ENCODE measurements at regions not wholly inside any gene's neighbourhood (a gene's known extent, or its start where the extent isn't known, plus 50 kb on each side); places are given as distances from the start of the nearest gene placed in this dataset.

DNA sequence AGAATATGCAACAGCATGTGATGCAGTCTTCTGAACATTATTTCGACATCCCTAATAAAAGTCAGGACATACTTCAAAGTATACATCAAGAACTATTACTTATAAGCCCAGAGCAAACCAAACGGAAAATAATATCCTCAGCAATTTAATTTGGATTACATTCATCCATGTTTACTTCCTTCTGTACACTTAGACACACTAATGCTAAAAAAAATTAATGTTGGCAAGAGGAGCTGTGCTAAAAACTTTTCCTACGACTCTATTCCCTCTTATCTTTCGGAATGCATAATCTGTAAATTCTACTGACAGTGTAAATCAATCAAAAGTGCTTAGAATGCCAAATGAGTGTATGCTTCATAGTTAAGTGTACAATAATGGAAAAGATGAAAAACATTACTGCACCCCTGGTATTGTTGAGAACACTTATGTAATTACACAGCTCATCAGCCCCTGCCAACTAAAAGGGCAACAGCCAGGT, 301.2 kb upstream of the HSF2 start:
- TF ChIP-seq EP300 (IDR thresholded peaks at IDR 0.05; ENCODE audit: borderline replicate concordance) (no peak), NFIC (IDR thresholded peaks at IDR 0.05) (no peak), TAF1 (IDR thresholded peaks at IDR 0.05; ENCODE audit: low read depth) (no peak), EGR1 (IDR thresholded peaks at IDR 0.05) (no peak), YY1 (IDR thresholded peaks at IDR 0.05; ENCODE audit: low read depth) (no peak), RAD21 (IDR thresholded peaks at IDR 0.05; ENCODE audit: low read depth) (no peak), CEBPB (IDR thresholded peaks at IDR 0.05) (no peak), MAX (IDR thresholded peaks at IDR 0.05) (no peak), TCF12 (IDR thresholded peaks at IDR 0.05; ENCODE audit: low read depth) (no peak), TEAD4 (IDR thresholded peaks at IDR 0.05) (no peak), FOXM1 (IDR thresholded peaks at IDR 0.05; ENCODE audit: borderline replicate concordance, low read depth) (no peak), ZBTB7A (IDR thresholded peaks at IDR 0.05; ENCODE audit: low read depth) (no peak), CREB1 (IDR thresholded peaks at IDR 0.05; ENCODE audit: low read depth) (no peak)
- TF ChIP-seq, protein P1, sequence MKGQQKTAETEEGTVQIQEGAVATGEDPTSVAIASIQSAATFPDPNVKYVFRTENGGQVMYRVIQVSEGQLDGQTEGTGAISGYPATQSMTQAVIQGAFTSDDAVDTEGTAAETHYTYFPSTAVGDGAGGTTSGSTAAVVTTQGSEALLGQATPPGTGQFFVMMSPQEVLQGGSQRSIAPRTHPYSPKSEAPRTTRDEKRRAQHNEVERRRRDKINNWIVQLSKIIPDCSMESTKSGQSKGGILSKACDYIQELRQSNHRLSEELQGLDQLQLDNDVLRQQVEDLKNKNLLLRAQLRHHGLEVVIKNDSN (IDR thresholded peaks at IDR 0.05), result no peak
- TF ChIP-seq, protein P2, sequence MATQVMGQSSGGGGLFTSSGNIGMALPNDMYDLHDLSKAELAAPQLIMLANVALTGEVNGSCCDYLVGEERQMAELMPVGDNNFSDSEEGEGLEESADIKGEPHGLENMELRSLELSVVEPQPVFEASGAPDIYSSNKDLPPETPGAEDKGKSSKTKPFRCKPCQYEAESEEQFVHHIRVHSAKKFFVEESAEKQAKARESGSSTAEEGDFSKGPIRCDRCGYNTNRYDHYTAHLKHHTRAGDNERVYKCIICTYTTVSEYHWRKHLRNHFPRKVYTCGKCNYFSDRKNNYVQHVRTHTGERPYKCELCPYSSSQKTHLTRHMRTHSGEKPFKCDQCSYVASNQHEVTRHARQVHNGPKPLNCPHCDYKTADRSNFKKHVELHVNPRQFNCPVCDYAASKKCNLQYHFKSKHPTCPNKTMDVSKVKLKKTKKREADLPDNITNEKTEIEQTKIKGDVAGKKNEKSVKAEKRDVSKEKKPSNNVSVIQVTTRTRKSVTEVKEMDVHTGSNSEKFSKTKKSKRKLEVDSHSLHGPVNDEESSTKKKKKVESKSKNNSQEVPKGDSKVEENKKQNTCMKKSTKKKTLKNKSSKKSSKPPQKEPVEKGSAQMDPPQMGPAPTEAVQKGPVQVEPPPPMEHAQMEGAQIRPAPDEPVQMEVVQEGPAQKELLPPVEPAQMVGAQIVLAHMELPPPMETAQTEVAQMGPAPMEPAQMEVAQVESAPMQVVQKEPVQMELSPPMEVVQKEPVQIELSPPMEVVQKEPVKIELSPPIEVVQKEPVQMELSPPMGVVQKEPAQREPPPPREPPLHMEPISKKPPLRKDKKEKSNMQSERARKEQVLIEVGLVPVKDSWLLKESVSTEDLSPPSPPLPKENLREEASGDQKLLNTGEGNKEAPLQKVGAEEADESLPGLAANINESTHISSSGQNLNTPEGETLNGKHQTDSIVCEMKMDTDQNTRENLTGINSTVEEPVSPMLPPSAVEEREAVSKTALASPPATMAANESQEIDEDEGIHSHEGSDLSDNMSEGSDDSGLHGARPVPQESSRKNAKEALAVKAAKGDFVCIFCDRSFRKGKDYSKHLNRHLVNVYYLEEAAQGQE (IDR thresholded peaks at IDR 0.05; ENCODE audit: low read depth), result no peak

- no peak for TF ChIP-seq TEAD4 (IDR thresholded peaks at IDR 0.05)
- no peak for TF ChIP-seq TAF1 (IDR thresholded peaks at IDR 0.05; ENCODE audit: low read depth)
- no peak for TF ChIP-seq RAD21 (IDR thresholded peaks at IDR 0.05; ENCODE audit: low read depth)
- TF ChIP-seq EP300 (IDR thresholded peaks at IDR 0.05; ENCODE audit: borderline replicate concordance), result no peak
- TF ChIP-seq EGR1 (IDR thresholded peaks at IDR 0.05), result no peak
- no peak for TF ChIP-seq CEBPB (IDR thresholded peaks at IDR 0.05)
- TF ChIP-seq MAX (IDR thresholded peaks at IDR 0.05), result no peak
- no peak for TF ChIP-seq FOXM1 (IDR thresholded peaks at IDR 0.05; ENCODE audit: borderline replicate concordance, low read depth)
Measured at GRCh38 chr6:122102026-122102425, 297.4 kb upstream of the HSF2 start.

- TF ChIP-seq FOXM1 (IDR thresholded peaks at IDR 0.05; ENCODE audit: borderline replicate concordance, low read depth) (no peak), TEAD4 (IDR thresholded peaks at IDR 0.05) (no peak), TAF1 (IDR thresholded peaks at IDR 0.05; ENCODE audit: low read depth) (no peak)
- TF ChIP-seq, protein P2 (IDR thresholded peaks at IDR 0.05; ENCODE audit: low read depth), result no peak
Measured at GRCh38 chr6:122107256-122107852, 292.1 kb upstream of the HSF2 start.

DNA sequence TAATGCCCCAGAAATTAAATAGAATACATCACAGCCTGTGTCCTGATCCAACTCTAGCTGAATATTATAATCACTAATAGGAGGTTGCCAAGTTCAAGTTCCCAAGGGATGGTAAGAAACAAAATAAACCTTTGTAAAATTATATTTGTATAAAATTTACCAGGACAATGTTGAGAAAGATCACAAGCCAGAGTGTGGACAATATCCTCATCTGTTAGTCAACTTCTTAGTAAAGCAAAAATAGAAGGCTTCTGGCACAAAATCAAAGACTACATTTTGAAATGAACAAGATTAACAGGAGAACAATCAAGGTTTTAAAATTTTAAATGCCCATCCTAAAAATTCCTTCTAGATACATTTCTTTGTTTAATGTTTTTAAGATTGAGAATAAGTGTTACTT, 290.4 kb upstream of the HSF2 start:
- TF ChIP-seq EGR1 (IDR thresholded peaks at IDR 0.05) (no peak), TEAD4 (IDR thresholded peaks at IDR 0.05) (no peak), MAX (IDR thresholded peaks at IDR 0.05) (no peak), NFIC (IDR thresholded peaks at IDR 0.05) (no peak), ZBTB7A (IDR thresholded peaks at IDR 0.05; ENCODE audit: low read depth) (no peak)
- TF ChIP-seq, protein P1 (IDR thresholded peaks at IDR 0.05), result no peak
- TF ChIP-seq, protein P2 (IDR thresholded peaks at IDR 0.05; ENCODE audit: low read depth), result no peak

GRCh38 chr6:122114717-122115116, 284.7 kb upstream of the HSF2 start:
- TF ChIP-seq NFIC (IDR thresholded peaks at IDR 0.05), result no peak
- TF ChIP-seq TEAD4 (IDR thresholded peaks at IDR 0.05), result no peak
- TF ChIP-seq CEBPB (IDR thresholded peaks at IDR 0.05), result no peak
- TF ChIP-seq FOXM1 (IDR thresholded peaks at IDR 0.05; ENCODE audit: borderline replicate concordance, low read depth), result no peak
- TF ChIP-seq ZBTB7A (IDR thresholded peaks at IDR 0.05; ENCODE audit: low read depth), result no peak
- no peak for TF ChIP-seq MAX (IDR thresholded peaks at IDR 0.05)

Measured in Ishikawa (cell line).